Left lung (tissue), 4 donors: ENCODE measurements at regions not wholly inside any gene's neighbourhood (a gene's known extent, or its start where the extent isn't known, plus 50 kb on each side); places are given as distances from the start of the nearest gene placed in this dataset.
A peak's percentile ranks its signal among the peaks of the same experiment; 100 is the strongest.

Source experiments
- ATAC-seq: fragments of 200-7000 bp; cut with Tn5 transposase; one replicate; pipeline ENCODE4 v1.9.1; 2020; ENCODE audit warnings: moderate library complexity
- DNase-seq, 4 donors: peaks; one replicate each; pipeline ENCODE4 v3.0.0-alpha.2; 2013 to 2020
- H3K27ac ChIP-seq, 2 donors: fragments of 200-600 bp; sonication (generic) in 1 of 2; one replicate each; pipeline versions ENCODE4 v1.5.0 to v1.8.0; 2020 to 2021
- H3K27me3 ChIP-seq, 2 donors: fragments of 200-600 bp; sonication (generic) in 1 of 2; one replicate each; pipeline versions ENCODE4 v1.5.0 to v1.8.0; 2020 to 2021
- H3K36me3 ChIP-seq, 2 donors: fragments of 200-600 bp; sonication (generic) in 1 of 2; one replicate each; pipeline versions ENCODE4 v1.5.0 to v1.8.0; 2020 to 2021
- H3K4me1 ChIP-seq, 2 donors: fragments of 200-600 bp; one replicate each; pipeline ENCODE4 v1.8.0; 2021
- H3K4me3 ChIP-seq, 2 donors: fragments of 200-600 bp; sonication (generic) in 1 of 2; one replicate each; pipeline versions ENCODE4 v1.5.0 to v1.8.0; 2020 to 2021; ENCODE audit warnings: mild to moderate bottlenecking in 1 of 2
- H3K9me3 ChIP-seq, 2 donors: fragments of 200-600 bp; sonication (generic) in 1 of 2; one replicate each; pipeline versions ENCODE4 v1.5.0 to v1.8.0; 2020 to 2021
- CTCF ChIP-seq, 2 donors: fragments of 200-600 bp; sonication (generic) in 1 of 2; IDR thresholded peaks; one replicate each; pipeline versions ENCODE4 v1.5.0 to v1.8.0; 2021; ENCODE audit warnings: antibody characterized with exemption in 2 of 2
- intact Hi-C, 2 donors: fragments of 100-400 bp; cut with DNase I; formaldehyde crosslinking; loops; one replicate each; pipeline versions ENCODE4 v1.11.2 to v1.14.2; 2022
- donor health status: DM: no; HTN: yes; CAD: no.
- donor health status: DM: no; HTN: no; CAD: no.

DNA sequence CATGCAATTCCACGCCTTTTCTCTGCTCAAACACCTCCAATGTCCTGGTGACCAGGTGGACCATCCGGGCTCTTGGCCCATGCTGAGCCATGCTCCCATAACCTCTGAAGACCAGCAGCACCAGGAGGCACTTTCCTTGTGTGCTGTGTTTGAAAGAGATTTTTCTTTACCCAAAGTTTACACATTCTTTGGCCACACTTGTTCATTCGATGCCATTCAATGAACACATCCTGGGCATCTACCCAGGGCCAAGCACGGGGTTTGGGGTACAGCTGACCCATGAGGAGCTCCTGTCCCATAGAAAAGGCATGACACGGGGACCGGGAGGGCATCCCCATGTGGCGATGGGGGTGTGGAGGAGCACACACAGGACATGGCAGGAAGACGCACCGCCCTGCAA lies 77.1 kb upstream of the IRX1 start:
- H3K4me3 ChIP-seq, result no peak overlapping the region
- no peak for DNase-seq
- H3K27me3 ChIP-seq, result no peaks in the 10 kb centered on the region
- H3K9me3 ChIP-seq, result peaks cover 0 to 3% of the 10 kb centered on the region in 2 donors
- TF ChIP-seq CTCF (IDR thresholded peaks at IDR 0.05), result no peak
- no peaks in the 10 kb centered on the region for H3K36me3 ChIP-seq
- no peak overlapping the region for H3K27ac ChIP-seq
- intact Hi-C loops, result no loop called here
- no peaks in the 10 kb centered on the region for H3K4me1 ChIP-seq
- no peak for ATAC-seq

GRCh38 chr5:3518051-3518450 lies 77.6 kb upstream of the IRX1 start:
- H3K36me3 ChIP-seq, result no peaks in the 10 kb centered on the region
- H3K4me1 ChIP-seq, result no peaks in the 10 kb centered on the region
- no peaks in the 10 kb centered on the region for H3K27me3 ChIP-seq
- no peaks in the 10 kb centered on the region for H3K9me3 ChIP-seq
- no peak for ATAC-seq
- TF ChIP-seq CTCF (IDR thresholded peaks at IDR 0.05), result no peak
- no peak for DNase-seq
- no peak overlapping the region for H3K27ac ChIP-seq
- H3K4me3 ChIP-seq, result no peak overlapping the region
- intact Hi-C loops, result no loop called here

GRCh38 chr5:3517348-3517747 lies 78.3 kb upstream of the IRX1 start:
- DNase-seq, result peak in 2 of 4 donors; percentile 15 to 48

DNA sequence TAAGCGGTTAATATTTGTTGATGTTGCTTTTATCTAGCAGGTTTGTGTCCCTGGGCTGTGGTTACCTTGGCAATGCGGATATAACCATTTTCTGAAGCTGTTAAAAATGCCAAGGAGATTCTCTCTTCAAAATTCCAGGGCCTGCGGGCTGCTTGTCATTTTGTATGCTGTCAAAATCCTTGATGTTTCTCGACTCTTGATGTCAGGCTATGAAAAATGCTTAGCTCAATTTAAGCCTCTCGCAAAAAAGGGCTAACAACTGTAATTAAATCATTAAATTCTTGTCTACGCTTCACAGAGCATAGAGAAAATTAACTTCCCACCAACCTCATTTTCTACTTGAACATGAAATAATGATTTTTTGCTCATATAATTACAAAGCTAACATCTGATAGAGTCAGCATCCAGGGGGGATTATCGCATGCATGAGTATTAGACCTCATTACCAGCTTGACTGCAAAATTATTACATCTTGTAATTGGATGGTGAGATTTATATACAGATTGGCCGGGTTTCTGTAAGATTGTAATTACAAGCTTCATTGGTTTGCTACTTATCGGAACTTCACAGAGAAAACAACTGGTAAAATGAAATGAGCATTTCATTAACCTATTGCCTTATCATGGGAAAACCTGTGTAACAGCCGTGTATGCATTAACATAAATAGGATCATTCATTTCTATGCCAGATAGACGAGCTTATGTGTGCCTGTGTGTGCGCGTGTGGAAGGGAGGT lies 83.1 kb upstream of the IRX1 start:
- H3K27me3 ChIP-seq, result no peaks in the 10 kb centered on the region
- no peak for ATAC-seq
- H3K36me3 ChIP-seq, result no peaks in the 10 kb centered on the region
- H3K27ac ChIP-seq, result no peak overlapping the region
- H3K4me1 ChIP-seq, result no peaks in the 10 kb centered on the region
- H3K4me3 ChIP-seq, result no peak overlapping the region
- intact Hi-C loops, result no loop called here
- H3K9me3 ChIP-seq, result peaks cover 0 to 9% of the 10 kb centered on the region in 2 donors
- no peak for DNase-seq
- no peak for TF ChIP-seq CTCF (IDR thresholded peaks at IDR 0.05)

More at GRCh38 chr5:3517348-3517747, 78.3 kb upstream of the IRX1 start:
- Histone ChIP-seq H3K27me3 (no peaks in the 10 kb centered on the region), H3K4me1 (no peaks in the 10 kb centered on the region), H3K36me3 (no peaks in the 10 kb centered on the region), H3K9me3 (no peaks in the 10 kb centered on the region), H3K27ac (no peak overlapping the region), H3K4me3 (no peak overlapping the region)
- no peak for TF ChIP-seq CTCF (IDR thresholded peaks at IDR 0.05)
- peak; percentile 54 for ATAC-seq
- intact Hi-C loops, result no loop called here

- no peak for DNase-seq
Observed at GRCh38 chr5:3511934-3512333, 83.7 kb upstream of the IRX1 start.

More at GRCh38 chr5:3511934-3512333, 83.7 kb upstream of the IRX1 start:
- intact Hi-C loops, result no loop called here
- Histone ChIP-seq H3K27ac (no peak overlapping the region), H3K36me3 (no peaks in the 10 kb centered on the region), H3K9me3 (peaks cover 0 to 9% of the 10 kb centered on the region in 2 donors), H3K4me1 (no peaks in the 10 kb centered on the region), H3K27me3 (no peaks in the 10 kb centered on the region), H3K4me3 (no peak overlapping the region)
- ATAC-seq, result peak; percentile 36
- no peak for TF ChIP-seq CTCF (IDR thresholded peaks at IDR 0.05)
